ENCODE measurements at regions not wholly inside any gene's neighbourhood (a gene's known extent, or its start where the extent isn't known, plus 50 kb on each side); places are given as distances from the start of the nearest gene placed in this dataset.

DNA sequence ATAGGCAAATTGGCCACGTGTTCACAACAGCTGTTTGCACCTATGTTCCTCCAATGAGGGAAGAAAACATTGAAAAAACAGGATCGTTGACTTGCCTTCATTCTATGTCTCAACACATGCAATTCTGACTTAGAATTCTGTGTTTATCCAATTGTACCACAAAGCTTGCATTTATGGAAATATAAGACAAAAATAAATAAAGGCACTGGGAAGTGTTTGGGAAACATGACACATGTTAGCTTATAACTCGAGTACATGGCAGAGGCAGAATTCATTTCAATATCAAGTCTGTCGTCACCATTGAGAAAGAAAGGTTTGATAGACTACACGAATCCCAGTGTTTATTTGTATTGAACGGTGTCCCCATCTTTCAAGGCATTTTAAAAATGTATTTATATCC is 291.2 kb downstream of the AHR start:
- H3K27me3 ChIP-seq = no peaks in the 10 kb centered on the region
- no peak for TF ChIP-seq POLR2A (IDR thresholded peaks at IDR 0.05)
- TF ChIP-seq, protein P1, sequence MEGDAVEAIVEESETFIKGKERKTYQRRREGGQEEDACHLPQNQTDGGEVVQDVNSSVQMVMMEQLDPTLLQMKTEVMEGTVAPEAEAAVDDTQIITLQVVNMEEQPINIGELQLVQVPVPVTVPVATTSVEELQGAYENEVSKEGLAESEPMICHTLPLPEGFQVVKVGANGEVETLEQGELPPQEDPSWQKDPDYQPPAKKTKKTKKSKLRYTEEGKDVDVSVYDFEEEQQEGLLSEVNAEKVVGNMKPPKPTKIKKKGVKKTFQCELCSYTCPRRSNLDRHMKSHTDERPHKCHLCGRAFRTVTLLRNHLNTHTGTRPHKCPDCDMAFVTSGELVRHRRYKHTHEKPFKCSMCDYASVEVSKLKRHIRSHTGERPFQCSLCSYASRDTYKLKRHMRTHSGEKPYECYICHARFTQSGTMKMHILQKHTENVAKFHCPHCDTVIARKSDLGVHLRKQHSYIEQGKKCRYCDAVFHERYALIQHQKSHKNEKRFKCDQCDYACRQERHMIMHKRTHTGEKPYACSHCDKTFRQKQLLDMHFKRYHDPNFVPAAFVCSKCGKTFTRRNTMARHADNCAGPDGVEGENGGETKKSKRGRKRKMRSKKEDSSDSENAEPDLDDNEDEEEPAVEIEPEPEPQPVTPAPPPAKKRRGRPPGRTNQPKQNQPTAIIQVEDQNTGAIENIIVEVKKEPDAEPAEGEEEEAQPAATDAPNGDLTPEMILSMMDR (IDR thresholded peaks at IDR 0.05) = no peak
- H3K4me1 ChIP-seq = no peaks in the 10 kb centered on the region
- no peaks in the 10 kb centered on the region for H3K36me3 ChIP-seq
- no peak overlapping the region for H3K4me3 ChIP-seq
- no peak overlapping the region for H3K27ac ChIP-seq
- no peak for DNase-seq
- no peaks in the 10 kb centered on the region for H3K9me3 ChIP-seq

DNA sequence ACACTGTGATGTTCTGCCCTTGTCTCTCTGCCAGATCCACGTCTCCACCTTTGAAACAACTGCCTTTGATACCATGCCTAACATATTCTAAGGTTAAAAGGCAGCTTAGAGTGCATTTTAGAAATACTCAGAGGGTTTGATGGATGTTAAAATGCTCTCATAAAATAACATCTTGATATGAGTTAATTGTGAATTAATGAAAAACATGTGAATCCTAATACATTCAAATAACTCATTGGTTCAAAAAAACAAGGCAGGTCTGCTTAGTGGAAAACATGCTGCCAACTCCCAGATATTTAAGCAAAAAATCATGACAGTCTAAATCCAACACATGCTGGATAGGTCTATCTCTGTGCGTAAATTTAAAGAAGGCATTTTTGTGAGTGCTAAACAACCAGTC is 291.8 kb downstream of the AHR start:
- TF ChIP-seq, protein P1 (IDR thresholded peaks at IDR 0.05) = no peak
- no peak for TF ChIP-seq POLR2A (IDR thresholded peaks at IDR 0.05)
- no peak for DNase-seq

DNA sequence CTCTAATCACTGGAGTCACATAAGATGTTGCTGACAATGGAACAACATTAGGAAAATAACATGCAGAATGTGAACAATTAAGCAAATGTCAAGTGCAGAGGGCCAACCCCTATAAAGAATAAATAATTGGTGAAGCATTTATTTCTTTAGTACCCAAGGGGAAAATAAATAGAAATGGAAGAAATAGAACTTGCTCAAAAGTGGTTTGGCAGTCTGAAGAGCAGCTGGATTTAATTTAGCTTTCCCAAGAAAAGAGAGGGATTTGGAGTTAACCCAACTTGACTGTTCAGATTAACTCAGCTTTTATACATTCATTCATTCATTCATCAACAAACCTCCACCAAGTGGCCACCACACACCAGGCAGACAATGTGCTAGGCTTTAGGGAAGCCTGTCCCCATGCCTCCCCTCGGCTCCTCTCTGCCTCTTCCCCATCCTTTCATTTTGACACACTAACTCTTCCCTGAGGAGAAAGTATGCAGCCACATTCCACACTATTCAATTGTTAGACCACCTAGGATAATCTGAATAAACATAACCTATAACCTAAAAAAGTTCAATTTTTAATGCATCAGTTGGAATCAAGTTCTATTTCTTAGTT is 295.5 kb downstream of the AHR start:
- no peak overlapping the region for H3K27ac ChIP-seq
- TF ChIP-seq, protein P1 (IDR thresholded peaks at IDR 0.05) = no peak
- TF ChIP-seq POLR2A (IDR thresholded peaks at IDR 0.05) = no peak
- DNase-seq = no peak

More for the DNA sequence above, 291.8 kb downstream of the AHR start:
- H3K9me3 ChIP-seq = no peaks in the 10 kb centered on the region
- H3K4me1 ChIP-seq = no peaks in the 10 kb centered on the region
- H3K27me3 ChIP-seq = no peaks in the 10 kb centered on the region
- H3K36me3 ChIP-seq = no peaks in the 10 kb centered on the region
- no peak overlapping the region for H3K27ac ChIP-seq
- H3K4me3 ChIP-seq = no peak overlapping the region

DNA sequence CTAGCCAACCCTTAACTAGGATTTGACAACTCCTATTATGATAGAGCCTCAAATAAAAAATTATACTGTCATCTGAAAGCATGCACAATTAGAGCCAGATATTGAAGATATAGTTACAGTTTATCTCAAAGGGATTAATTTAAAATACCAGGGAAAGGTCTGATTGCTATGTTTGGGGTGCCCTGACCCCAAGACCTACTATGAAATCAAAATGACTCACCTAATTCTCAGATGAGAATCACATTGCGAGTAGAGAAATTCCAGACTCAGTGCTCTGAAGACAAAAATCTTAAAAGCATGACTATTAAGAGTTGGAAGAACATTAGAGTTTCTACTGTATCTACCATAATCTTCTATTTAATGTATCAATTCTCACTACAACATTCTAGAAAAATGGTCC is 297.1 kb downstream of the AHR start:
- Histone ChIP-seq H3K9me3 (no peaks in the 10 kb centered on the region), H3K27ac (no peak overlapping the region), H3K27me3 (no peaks in the 10 kb centered on the region), H3K36me3 (no peaks in the 10 kb centered on the region), H3K4me1 (no peaks in the 10 kb centered on the region), H3K4me3 (no peak overlapping the region)
- TF ChIP-seq, protein P1 (IDR thresholded peaks at IDR 0.05) = no peak
- TF ChIP-seq POLR2A (IDR thresholded peaks at IDR 0.05) = no peak
- no peak for DNase-seq

More for the DNA sequence above, 295.5 kb downstream of the AHR start:
- Histone ChIP-seq H3K9me3 (no peaks in the 10 kb centered on the region), H3K4me3 (no peak overlapping the region), H3K36me3 (no peaks in the 10 kb centered on the region), H3K4me1 (no peaks in the 10 kb centered on the region), H3K27me3 (no peaks in the 10 kb centered on the region)

DNA sequence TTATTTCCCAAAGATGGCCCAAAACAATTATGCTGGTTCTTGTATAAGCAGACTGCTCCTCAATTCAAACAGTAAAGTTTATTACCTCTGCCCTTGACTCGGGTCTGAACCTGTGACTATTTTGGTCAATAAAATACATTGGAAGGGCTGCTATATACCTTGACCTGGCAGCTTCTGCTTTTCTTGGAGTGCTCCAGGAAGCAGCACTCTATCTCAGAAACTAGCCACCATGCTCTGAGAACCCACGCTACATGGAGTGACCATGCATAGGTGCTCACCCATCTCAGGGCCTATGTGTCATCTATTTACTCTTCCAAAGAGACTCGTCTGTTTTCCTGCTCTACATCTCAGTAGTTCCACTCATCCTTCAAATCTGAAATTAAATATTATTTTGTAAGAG is 299.9 kb downstream of the AHR start:
- Histone ChIP-seq H3K9me3 (no peaks in the 10 kb centered on the region), H3K27ac (no peak overlapping the region), H3K4me3 (no peak overlapping the region), H3K36me3 (no peaks in the 10 kb centered on the region), H3K4me1 (no peaks in the 10 kb centered on the region), H3K27me3 (no peaks in the 10 kb centered on the region)
- DNase-seq = no peak
- TF ChIP-seq, protein P1 (IDR thresholded peaks at IDR 0.05) = no peak
- TF ChIP-seq POLR2A (IDR thresholded peaks at IDR 0.05) = no peak

DNA sequence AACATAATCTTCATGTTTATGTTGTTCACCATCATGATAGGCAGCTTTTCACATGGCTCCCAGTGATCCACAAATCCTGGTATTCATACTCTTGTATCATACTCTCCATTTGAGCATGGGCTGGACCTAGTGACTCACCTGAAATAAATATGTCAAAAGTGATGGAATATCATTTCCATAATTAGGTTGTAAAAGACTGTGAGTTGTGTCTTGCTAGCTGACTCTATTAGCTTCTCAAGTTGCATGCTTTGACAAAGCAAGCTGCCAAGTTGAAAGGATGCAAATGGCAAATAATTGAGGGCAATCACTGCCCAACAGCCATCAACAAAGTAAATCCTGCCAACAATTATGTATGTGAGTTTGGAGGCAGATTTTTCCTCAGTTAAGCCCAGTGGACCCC is 300.4 kb downstream of the AHR start:
- H3K4me1 ChIP-seq = no peaks in the 10 kb centered on the region

More for the DNA sequence above, 300.4 kb downstream of the AHR start:
- H3K27me3 ChIP-seq = no peaks in the 10 kb centered on the region
- no peak for DNase-seq
- no peaks in the 10 kb centered on the region for H3K9me3 ChIP-seq
- H3K36me3 ChIP-seq = no peaks in the 10 kb centered on the region
- TF ChIP-seq, protein P1 (IDR thresholded peaks at IDR 0.05) = no peak
- no peak for TF ChIP-seq POLR2A (IDR thresholded peaks at IDR 0.05)
- H3K4me3 ChIP-seq = no peak overlapping the region
- H3K27ac ChIP-seq = no peak overlapping the region
